GM12864 (cell line): ENCODE measurements at regions not wholly inside any gene's neighbourhood (a gene's known extent, or its start where the extent isn't known, plus 50 kb on each side); places are given as distances from the start of the nearest gene placed in this dataset.

Experiments used
- DNase-seq: peaks from one replicate; pipeline ENCODE4 v3.0.0-alpha.2; 2011; ENCODE audit warnings: low read depth
- H3K4me3 ChIP-seq: 2 replicates; pipeline ENCODE4 v1.5.1; 2011; ENCODE audit warnings: mild to moderate bottlenecking, low read depth, low read length, control low read depth
- CTCF ChIP-seq: IDR thresholded peaks from 2 replicates; pipeline ENCODE4 v1.5.1; 2011; ENCODE audit warnings: low read depth, mild to moderate bottlenecking, moderate library complexity, low read length, control low read depth, inconsistent platforms; ENCODE audit errors: missing control alignments

GRCh38 chr2:180732337-180732736, 248.1 kb upstream of the UBE2E3 start:
- DNase-seq = no peak
- TF ChIP-seq CTCF = no peak
- H3K4me3 ChIP-seq = no peak overlapping the region

GRCh38 chr2:180730976-180731375, 249.4 kb upstream of the UBE2E3 start:
- DNase-seq = no peak
- H3K4me3 ChIP-seq = no peak overlapping the region
- no peak for TF ChIP-seq CTCF

GRCh38 chr2:180728928-180729559, 251.4 kb upstream of the UBE2E3 start:
- H3K4me3 ChIP-seq = no peak overlapping the region
- no peak for TF ChIP-seq CTCF
- no peak for DNase-seq

- no peak for DNase-seq
- H3K4me3 ChIP-seq = no peak overlapping the region
- no peak for TF ChIP-seq CTCF
Observed at GRCh38 chr2:180723712-180724111, 256.7 kb upstream of the UBE2E3 start.

- no peak for DNase-seq
- no peak overlapping the region for H3K4me3 ChIP-seq
- no peak for TF ChIP-seq CTCF
Observed at GRCh38 chr2:180722551-180723239, 257.7 kb upstream of the UBE2E3 start.

- H3K4me3 ChIP-seq = no peak overlapping the region
- no peak for DNase-seq
- TF ChIP-seq CTCF = no peak
Observed at GRCh38 chr2:180720829-180721228, 259.6 kb upstream of the UBE2E3 start.

- no peak for DNase-seq
- no peak overlapping the region for H3K4me3 ChIP-seq
- no peak for TF ChIP-seq CTCF
Observed at GRCh38 chr2:180717588-180717987, 262.8 kb upstream of the UBE2E3 start.
